Astrocyte (in vitro differentiated cells and primary cell): ENCODE measurements at regions not wholly inside any gene's neighbourhood (a gene's known extent, or its start where the extent isn't known, plus 50 kb on each side); places are given as distances from the start of the nearest gene placed in this dataset.

ENCODE experiments used
- DNase-seq: peaks from one replicate; pipeline ENCODE4 v3.0.0-alpha.2; 2010; ENCODE audit warnings: low read depth
- FAIRE-seq: peaks from 2 replicates; lab custom pipeline; 2011; peaks lifted over from hg19 to GRCh38; lab: Jason Lieb, UNC
- H2AFZ ChIP-seq: 2 replicates; pipeline ENCODE4 v1.6.0; 2012; ENCODE audit warnings: low read depth, low read length, inconsistent platforms
- H3K27ac ChIP-seq: 2 replicates; pipeline ENCODE4 v1.5.1; 2011; ENCODE audit warnings: low read depth, low read length, inconsistent platforms
- H3K27me3 ChIP-seq: 2 replicates; pipeline ENCODE4 v1.6.0; 2011; ENCODE audit warnings: low read length, inconsistent platforms; ENCODE audit not compliant: insufficient read depth
- H3K36me3 ChIP-seq: 2 replicates; pipeline ENCODE4 v1.5.1; 2011; ENCODE audit warnings: low read length, inconsistent platforms; ENCODE audit not compliant: insufficient read depth
- H3K4me1 ChIP-seq: 2 replicates; pipeline ENCODE4 v1.5.1; 2011; ENCODE audit warnings: low read length, inconsistent platforms; ENCODE audit not compliant: insufficient read depth
- H3K4me2 ChIP-seq: 2 replicates; pipeline ENCODE4 v1.6.0; 2012; ENCODE audit warnings: low read length, inconsistent platforms
- H3K4me3 ChIP-seq: 2 replicates; pipeline ENCODE4 v1.5.1; 2011; ENCODE audit warnings: low read depth, mild to moderate bottlenecking, low read length, inconsistent platforms; ENCODE audit not compliant: insufficient read depth
- H3K79me2 ChIP-seq: 2 replicates; pipeline ENCODE4 v1.6.0; 2012; ENCODE audit warnings: mild to moderate bottlenecking, low read length, inconsistent platforms; ENCODE audit not compliant: insufficient read depth
- H3K9ac ChIP-seq: 2 replicates; pipeline ENCODE4 v1.6.0; 2012; ENCODE audit warnings: mild to moderate bottlenecking, low read length, inconsistent platforms
- H3K9me3 ChIP-seq: 2 replicates; pipeline ENCODE4 v1.5.1; 2012; ENCODE audit warnings: low read depth, mild to moderate bottlenecking, low read length, inconsistent platforms; ENCODE audit not compliant: insufficient read depth
- H4K20me1 ChIP-seq: 2 replicates; pipeline ENCODE4 v1.6.0; 2012; ENCODE audit warnings: low read length, inconsistent platforms; ENCODE audit not compliant: insufficient read depth
- H3K27ac Mint-ChIP-seq: one replicate; pipeline ENCODE4 v1.8.0; 2021; ENCODE audit warnings: mild to moderate bottlenecking, mixed read lengths; ENCODE audit not compliant: unreplicated experiment
- H3K27me3 Mint-ChIP-seq: one replicate; pipeline ENCODE4 v1.8.0; 2021; ENCODE audit warnings: low read depth, mixed read lengths; ENCODE audit not compliant: unreplicated experiment
- H3K36me3 Mint-ChIP-seq: one replicate; pipeline ENCODE4 v1.8.0; 2021; ENCODE audit warnings: low read depth, mixed read lengths; ENCODE audit not compliant: unreplicated experiment
- H3K4me1 Mint-ChIP-seq: one replicate; pipeline ENCODE4 v1.8.0; 2021; ENCODE audit warnings: low read depth, mixed read lengths; ENCODE audit not compliant: unreplicated experiment
- H3K4me3 Mint-ChIP-seq: one replicate; pipeline ENCODE4 v1.8.0; 2021; ENCODE audit warnings: mild to moderate bottlenecking, moderate library complexity, mixed read lengths; ENCODE audit not compliant: unreplicated experiment
- H3K9me3 Mint-ChIP-seq: one replicate; pipeline ENCODE4 v1.8.0; 2021; ENCODE audit warnings: mild to moderate bottlenecking, mixed read lengths; ENCODE audit not compliant: unreplicated experiment
- CTCF ChIP-seq: IDR thresholded peaks from 2 replicates; pipeline ENCODE4 v1.5.1; 2011; ENCODE audit warnings: low read depth, mild to moderate bottlenecking, inconsistent platforms, low read length, moderate library complexity; ENCODE audit not compliant: insufficient read depth
- EZH2 ChIP-seq: IDR thresholded peaks from 2 replicates; pipeline ENCODE4 v1.6.1; 2012; ENCODE audit warnings: mild to moderate bottlenecking, low read length, inconsistent platforms; ENCODE audit not compliant: insufficient read depth

GRCh38 chr4:137378821-137379220, 153.5 kb downstream of the PCDH18 start:
- Mint-ChIP-seq H3K9me3 (no peaks in the 10 kb centered on the region), H3K4me3 (no peak overlapping the region), H3K27ac (no peak overlapping the region), H3K36me3 (no peaks in the 10 kb centered on the region), H3K27me3 (no peaks in the 10 kb centered on the region), H3K4me1 (no peaks in the 10 kb centered on the region)
- Histone ChIP-seq H3K9me3 (no peaks in the 10 kb centered on the region), H3K27ac (no peak overlapping the region), H3K4me3 (no peak overlapping the region), H2AFZ (no peak overlapping the region), H3K27me3 (no peaks in the 10 kb centered on the region), H3K79me2 (no peaks in the 10 kb centered on the region), H3K4me2 (no peak overlapping the region), H3K9ac (no peak overlapping the region), H3K4me1 (no peaks in the 10 kb centered on the region), H3K36me3 (no peaks in the 10 kb centered on the region), H4K20me1 (no peaks in the 10 kb centered on the region)
- peak; percentile 45 for FAIRE-seq
- no peak for DNase-seq
- TF ChIP-seq EZH2 = no peak
- no peak for TF ChIP-seq CTCF

- TF ChIP-seq EZH2 (no peak), CTCF (no peak)
- Histone ChIP-seq H3K4me3 (no peak overlapping the region), H3K27me3 (no peaks in the 10 kb centered on the region), H3K4me2 (no peak overlapping the region), H3K79me2 (no peaks in the 10 kb centered on the region), H3K9ac (no peak overlapping the region), H3K9me3 (no peaks in the 10 kb centered on the region), H3K27ac (no peak overlapping the region), H3K36me3 (no peaks in the 10 kb centered on the region), H3K4me1 (no peaks in the 10 kb centered on the region), H2AFZ (no peak overlapping the region), H4K20me1 (no peaks in the 10 kb centered on the region)
- no peaks in the 10 kb centered on the region for H3K36me3 Mint-ChIP-seq
- no peak for DNase-seq
- H3K4me1 Mint-ChIP-seq = no peaks in the 10 kb centered on the region
- no peaks in the 10 kb centered on the region for H3K9me3 Mint-ChIP-seq
- H3K4me3 Mint-ChIP-seq = no peak overlapping the region
- no peak overlapping the region for H3K27ac Mint-ChIP-seq
- no peaks in the 10 kb centered on the region for H3K27me3 Mint-ChIP-seq
- FAIRE-seq = no peak
Observed at GRCh38 chr4:137378393-137378792, 153.9 kb downstream of the PCDH18 start.

- no peak overlapping the region for H2AFZ ChIP-seq
- H3K4me2 ChIP-seq = no peak overlapping the region
- DNase-seq (no peak), FAIRE-seq (peak; percentile 60)
- Mint-ChIP-seq H3K4me1 (no peaks in the 10 kb centered on the region), H3K27me3 (no peaks in the 10 kb centered on the region), H3K27ac (no peak overlapping the region), H3K4me3 (no peak overlapping the region), H3K9me3 (no peaks in the 10 kb centered on the region), H3K36me3 (no peaks in the 10 kb centered on the region)
- H3K36me3 ChIP-seq = no peaks in the 10 kb centered on the region
- H3K4me1 ChIP-seq = no peaks in the 10 kb centered on the region
- H4K20me1 ChIP-seq = no peaks in the 10 kb centered on the region
- H3K4me3 ChIP-seq = no peak overlapping the region
- H3K9ac ChIP-seq = no peak overlapping the region
- TF ChIP-seq EZH2 = no peak
- no peaks in the 10 kb centered on the region for H3K9me3 ChIP-seq
- no peaks in the 10 kb centered on the region for H3K27me3 ChIP-seq
- H3K79me2 ChIP-seq = no peaks in the 10 kb centered on the region
- H3K27ac ChIP-seq = no peak overlapping the region
Observed at GRCh38 chr4:137376312-137376711, 156.0 kb downstream of the PCDH18 start.
